ENCODE measurements at regions not wholly inside any gene's neighbourhood (a gene's known extent, or its start where the extent isn't known, plus 50 kb on each side); places are given as distances from the start of the nearest gene placed in this dataset.

GRCh38 chr5:167816864-167817263, 474.6 kb upstream of the WWC1 start:
- peaks cover 10% of the 10 kb centered on the region for H3K79me1 ChIP-seq (replicated peaks; ENCODE audit: low read length, poor library complexity, severe bottlenecking)
- no peak overlapping the region for H2BK120ac ChIP-seq (ENCODE audit: low read depth, low read length)
- H2AK5ac ChIP-seq (ENCODE audit: low read length, severe bottlenecking) = no peak overlapping the region
- no peak overlapping the region for H3K4ac ChIP-seq (ENCODE audit: low read depth in 1 of 2, low read length in 2 of 2)
- no peaks in the 10 kb centered on the region for H3K9me3 ChIP-seq (ENCODE audit: control insufficient read depth, low read length)
- no peak for DNase-seq
- no peak overlapping the region for H2BK12ac ChIP-seq (ENCODE audit: low read length in 2 of 2)
- H3K18ac ChIP-seq (ENCODE audit: low read depth in 1 of 2, low read length in 2 of 2) = no peak overlapping the region
- 96% methylated on average over 4 of the region's 4 CpGs for WGBS
- H3K4me3 ChIP-seq (ENCODE audit: insufficient read depth in 1 of 2, low read depth in 1 of 2, low read length in 2 of 2) = no peak overlapping the region
- no peak overlapping the region for H3K14ac ChIP-seq (ENCODE audit: low read length in 2 of 2)
- H2BK5ac ChIP-seq (ENCODE audit: low read depth, low read length, poor library complexity, severe bottlenecking) = no peak overlapping the region
- no peak overlapping the region for H2BK15ac ChIP-seq (ENCODE audit: low read depth, poor library complexity, severe bottlenecking)
- H3K27me3 ChIP-seq (ENCODE audit: control insufficient read depth in 1 of 2, insufficient read depth in 1 of 2, low read length in 2 of 2) = peaks cover 0 to 47% of the 10 kb centered on the region in 2 experiments
- H3K23ac ChIP-seq (ENCODE audit: low read length in 2 of 2) = no peak overlapping the region
- peaks cover 14% of the 10 kb centered on the region for H3K4me1 ChIP-seq (ENCODE audit: control insufficient read depth, insufficient read depth, low read depth, low read length)
- H4K91ac ChIP-seq (ENCODE audit: low read length) = no peak overlapping the region
- H4K8ac ChIP-seq (ENCODE audit: low read length) = no peak overlapping the region
- no peak overlapping the region for H3K9ac ChIP-seq (ENCODE audit: low read length)
- no peak overlapping the region for H3K27ac ChIP-seq (ENCODE audit: low read length, poor library complexity, severe bottlenecking)
- no peaks in the 10 kb centered on the region for H3K36me3 ChIP-seq (ENCODE audit: control insufficient read depth in 1 of 2, insufficient read depth in 2 of 2, low read depth in 1 of 2, low read length in 2 of 2)
- no peak overlapping the region for H2AFZ ChIP-seq (ENCODE audit: low read depth, low read length)
- no peak overlapping the region for H3K4me2 ChIP-seq (ENCODE audit: low read length, poor library complexity, severe bottlenecking)

DNA sequence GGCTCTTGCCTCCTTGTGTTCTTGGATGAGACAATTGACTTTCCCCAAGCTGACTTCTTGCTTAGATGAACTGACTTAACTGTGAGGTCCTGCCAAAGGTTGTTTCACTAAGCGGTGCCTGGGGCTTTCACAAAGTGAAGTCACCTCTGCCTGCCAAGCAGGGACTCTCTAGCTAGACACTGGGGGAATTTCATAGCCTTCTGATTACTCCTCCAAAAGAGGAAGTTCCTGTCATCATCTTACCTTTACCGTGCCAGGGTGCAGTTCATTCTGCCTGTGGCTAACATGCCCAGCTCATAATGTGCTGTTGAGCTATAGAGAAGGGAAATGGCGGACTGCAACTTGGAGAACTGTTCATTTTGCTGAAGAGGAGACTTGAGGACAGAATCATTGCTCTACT, 472.0 kb upstream of the WWC1 start:
- no peak overlapping the region for H4K8ac ChIP-seq (ENCODE audit: low read length)
- H3K27me3 ChIP-seq (ENCODE audit: control insufficient read depth in 1 of 2, insufficient read depth in 1 of 2, low read length in 2 of 2) = peaks cover 0 to 32% of the 10 kb centered on the region in 2 experiments
- DNase-seq = no peak
- H2BK120ac ChIP-seq (ENCODE audit: low read depth, low read length) = no peak overlapping the region
- no peak overlapping the region for H4K91ac ChIP-seq (ENCODE audit: low read length)
- no peak overlapping the region for H3K4me3 ChIP-seq (ENCODE audit: insufficient read depth in 1 of 2, low read depth in 1 of 2, low read length in 2 of 2)
- H3K14ac ChIP-seq (ENCODE audit: low read length in 2 of 2) = no peak overlapping the region
- no peak overlapping the region for H2BK12ac ChIP-seq (ENCODE audit: low read length in 2 of 2)
- WGBS = 92% methylated on average over 3 of the region's 3 CpGs
- H2BK5ac ChIP-seq (ENCODE audit: low read depth, low read length, poor library complexity, severe bottlenecking) = no peak overlapping the region
- H3K4me1 ChIP-seq (ENCODE audit: control insufficient read depth, insufficient read depth, low read depth, low read length) = peaks cover 2% of the 10 kb centered on the region
- H2AFZ ChIP-seq (ENCODE audit: low read depth, low read length) = no peak overlapping the region
- H2BK15ac ChIP-seq (ENCODE audit: low read depth, poor library complexity, severe bottlenecking) = no peak overlapping the region
- H3K4ac ChIP-seq (ENCODE audit: low read depth in 1 of 2, low read length in 2 of 2) = no peak overlapping the region
- H3K4me2 ChIP-seq (ENCODE audit: low read length, poor library complexity, severe bottlenecking) = no peak overlapping the region
- no peak overlapping the region for H3K18ac ChIP-seq (ENCODE audit: low read depth in 1 of 2, low read length in 2 of 2)
- H3K79me1 ChIP-seq (replicated peaks; ENCODE audit: low read length, poor library complexity, severe bottlenecking) = peaks cover 17% of the 10 kb centered on the region
- H3K9ac ChIP-seq (ENCODE audit: low read length) = no peak overlapping the region
- H3K9me3 ChIP-seq (ENCODE audit: control insufficient read depth, low read length) = no peaks in the 10 kb centered on the region
- peak overlapping the region; percentile 12 for H2AK5ac ChIP-seq (ENCODE audit: low read length, severe bottlenecking)
- no peak overlapping the region for H3K23ac ChIP-seq (ENCODE audit: low read length in 2 of 2)
- H3K36me3 ChIP-seq (ENCODE audit: control insufficient read depth in 1 of 2, insufficient read depth in 2 of 2, low read depth in 1 of 2, low read length in 2 of 2) = peaks cover 0 to 8% of the 10 kb centered on the region in 2 experiments
- no peak overlapping the region for H3K27ac ChIP-seq (ENCODE audit: low read length, poor library complexity, severe bottlenecking)

- Histone ChIP-seq H3K4me1 (ENCODE audit: control insufficient read depth, insufficient read depth, low read depth, low read length) (peaks cover 2% of the 10 kb centered on the region), H2AFZ (ENCODE audit: low read depth, low read length) (no peak overlapping the region), H3K4me3 (ENCODE audit: insufficient read depth in 1 of 2, low read depth in 1 of 2, low read length in 2 of 2) (no peak overlapping the region), H3K4me2 (ENCODE audit: low read length, poor library complexity, severe bottlenecking) (no peak overlapping the region), H3K9ac (ENCODE audit: low read length) (no peak overlapping the region), H3K9me3 (ENCODE audit: control insufficient read depth, low read length) (no peaks in the 10 kb centered on the region), H3K27ac (ENCODE audit: low read length, poor library complexity, severe bottlenecking) (no peak overlapping the region), H3K36me3 (ENCODE audit: control insufficient read depth in 1 of 2, insufficient read depth in 2 of 2, low read depth in 1 of 2, low read length in 2 of 2) (peaks cover 0 to 8% of the 10 kb centered on the region in 2 experiments), H3K79me1 (replicated peaks; ENCODE audit: low read length, poor library complexity, severe bottlenecking) (peaks cover 20% of the 10 kb centered on the region), H2BK5ac (ENCODE audit: low read depth, low read length, poor library complexity, severe bottlenecking) (no peak overlapping the region), H4K8ac (ENCODE audit: low read length) (no peak overlapping the region), H3K18ac (ENCODE audit: low read depth in 1 of 2, low read length in 2 of 2) (no peak overlapping the region), H2BK12ac (ENCODE audit: low read length in 2 of 2) (no peak overlapping the region), H2BK15ac (ENCODE audit: low read depth, poor library complexity, severe bottlenecking) (no peak overlapping the region), H3K4ac (ENCODE audit: low read depth in 1 of 2, low read length in 2 of 2) (no peak overlapping the region), H2AK5ac (ENCODE audit: low read length, severe bottlenecking) (peak overlapping the region; percentile 52), H3K27me3 (ENCODE audit: control insufficient read depth in 1 of 2, insufficient read depth in 1 of 2, low read length in 2 of 2) (peaks cover 0 to 32% of the 10 kb centered on the region in 2 experiments), H3K23ac (ENCODE audit: low read length in 2 of 2) (no peak overlapping the region), H2BK120ac (ENCODE audit: low read depth, low read length) (no peak overlapping the region), H3K14ac (ENCODE audit: low read length in 2 of 2) (no peak overlapping the region), H4K91ac (ENCODE audit: low read length) (no peak overlapping the region)
- no peak for DNase-seq
- 94% methylated on average over 12 of the region's 12 CpGs for WGBS
These were observed 471.1 kb upstream of the WWC1 start for GRCh38 chr5:167820101-167820990.

GRCh38 chr5:167821151-167821550, 470.3 kb upstream of the WWC1 start:
- peak; percentile 10 for DNase-seq
- no peak overlapping the region for H3K4ac ChIP-seq (ENCODE audit: low read depth in 1 of 2, low read length in 2 of 2)
- peaks cover 0 to 11% of the 10 kb centered on the region in 2 experiments for H3K36me3 ChIP-seq (ENCODE audit: control insufficient read depth in 1 of 2, insufficient read depth in 2 of 2, low read depth in 1 of 2, low read length in 2 of 2)
- H3K4me2 ChIP-seq (ENCODE audit: low read length, poor library complexity, severe bottlenecking) = no peak overlapping the region
- H2BK12ac ChIP-seq (ENCODE audit: low read length in 2 of 2) = no peak overlapping the region
- no peak overlapping the region for H2BK15ac ChIP-seq (ENCODE audit: low read depth, poor library complexity, severe bottlenecking)
- H3K27me3 ChIP-seq (ENCODE audit: control insufficient read depth in 1 of 2, insufficient read depth in 1 of 2, low read length in 2 of 2) = peaks cover 0 to 36% of the 10 kb centered on the region in 2 experiments
- peaks cover 2% of the 10 kb centered on the region for H3K4me1 ChIP-seq (ENCODE audit: control insufficient read depth, insufficient read depth, low read depth, low read length)
- H2BK5ac ChIP-seq (ENCODE audit: low read depth, low read length, poor library complexity, severe bottlenecking) = no peak overlapping the region
- H3K9me3 ChIP-seq (ENCODE audit: control insufficient read depth, low read length) = no peaks in the 10 kb centered on the region
- no peak overlapping the region for H3K27ac ChIP-seq (ENCODE audit: low read length, poor library complexity, severe bottlenecking)
- peaks cover 25% of the 10 kb centered on the region for H3K79me1 ChIP-seq (replicated peaks; ENCODE audit: low read length, poor library complexity, severe bottlenecking)
- no peak overlapping the region for H3K9ac ChIP-seq (ENCODE audit: low read length)
- H3K23ac ChIP-seq (ENCODE audit: low read length in 2 of 2) = no peak overlapping the region
- 58% methylated on average over 2 of the region's 2 CpGs for WGBS
- no peak overlapping the region for H3K4me3 ChIP-seq (ENCODE audit: insufficient read depth in 1 of 2, low read depth in 1 of 2, low read length in 2 of 2)
- no peak overlapping the region for H4K91ac ChIP-seq (ENCODE audit: low read length)
- no peak overlapping the region for H2AK5ac ChIP-seq (ENCODE audit: low read length, severe bottlenecking)
- H4K8ac ChIP-seq (ENCODE audit: low read length) = no peak overlapping the region
- no peak overlapping the region for H3K18ac ChIP-seq (ENCODE audit: low read depth in 1 of 2, low read length in 2 of 2)
- no peak overlapping the region for H3K14ac ChIP-seq (ENCODE audit: low read length in 2 of 2)
- no peak overlapping the region for H2AFZ ChIP-seq (ENCODE audit: low read depth, low read length)
- no peak overlapping the region for H2BK120ac ChIP-seq (ENCODE audit: low read depth, low read length)
